HCT116 (cell line): ENCODE measurements at regions not wholly inside any gene's neighbourhood (a gene's known extent, or its start where the extent isn't known, plus 50 kb on each side); places are given as distances from the start of the nearest gene placed in this dataset.

Source experiments
- ATAC-seq: fragments of 200-7000 bp; cut with Tn5 transposase; 2 replicates; pipeline ENCODE4 v1.9.1; 2020; ENCODE audit warnings: mild to moderate bottlenecking, moderate library complexity
- BruUV-seq: library from RNA; stranded (reverse); fragments of 400-500 nt; replicated peaks from 2 replicates; lab custom pipeline; 2021; lab: Mats Ljungman, UMichigan
- CTCF ChIA-PET: fragments of 300-600 bp; sonication (Branson Sonifier 250); formaldehyde crosslinking; loops from one replicate; lab custom pipeline; 2021; ENCODE audit warnings: antibody characterized with exemption; lab: Charles Lee
- POLR2A ChIA-PET: fragments of 300-600, 350-600 bp; sonication (Branson Sonifier 250); formaldehyde crosslinking; loops from one replicate; lab custom pipeline; 2021; ENCODE audit warnings: antibody characterized with exemption; lab: Charles Lee
- RAD21 ChIA-PET, 2 experiments: fragments of 300-600 bp; sonication (Branson Sonifier 250); formaldehyde crosslinking; loops; one replicate each; lab custom pipeline; 2023; ENCODE audit warnings: low total read pairs in 2 of 2; ENCODE audit not compliant: uncharacterized antibody in 2 of 2, unreplicated experiment in 2 of 2, low non-redundant PET in 1 of 2; lab: Charles Lee
- DNase-seq: peaks from one replicate; pipeline ENCODE4 v3.0.0-alpha.2; 2010; ENCODE audit warnings: low read depth, low spot score
- H2AFZ ChIP-seq: fragments of 200-600 bp; shearing (Covaris generic), sonication (generic); 2 replicates; pipeline ENCODE4 v1.6.1; 2017; ENCODE audit warnings: low read depth, mixed run types, mixed read lengths, antibody characterized with exemption, low read length; ENCODE audit not compliant: poor library complexity, severe bottlenecking
- H3K27ac ChIP-seq: 2 replicates; pipeline ENCODE4 v1.5.1; 2012; ENCODE audit warnings: low read depth, low read length
- H3K27me3 ChIP-seq: fragments of 200-600 bp; sonication (generic); 2 replicates; pipeline ENCODE4 v1.6.1; 2016; ENCODE audit warnings: mixed run types, low read length, mixed read lengths; ENCODE audit not compliant: insufficient read depth
- H3K36me3 ChIP-seq, 2 experiments: fragments of 200-500 bp in 1 of 2; fragments of 200-600 bp in 1 of 2; sonication (Bioruptor generic) in 1 of 2; sonication (generic) in 1 of 2; 2 replicates each; pipeline versions ENCODE4 v1.5.1 to v1.6.1; 2014 to 2016; ENCODE audit warnings: low read length in 2 of 2, inconsistent platforms in 1 of 2, mixed read lengths in 1 of 2, mixed run types in 1 of 2; ENCODE audit not compliant: insufficient read depth in 2 of 2, control insufficient read depth in 1 of 2
- H3K4me1 ChIP-seq, 2 experiments: fragments of 200-600 bp in 1 of 2; sonication (generic) in 1 of 2; 2 replicates each; pipeline versions ENCODE4 v1.5.1 to v1.6.1; 2012 to 2017; ENCODE audit warnings: low read length in 2 of 2, inconsistent platforms in 1 of 2, mild to moderate bottlenecking in 1 of 2, mixed read lengths in 1 of 2, mixed run types in 1 of 2, moderate library complexity in 1 of 2; ENCODE audit not compliant: insufficient read depth in 2 of 2, control insufficient read depth in 1 of 2
- H3K4me2 ChIP-seq: fragments of 200-600 bp; sonication (generic); 2 replicates; pipeline ENCODE4 v1.6.1; 2017; ENCODE audit warnings: mixed run types, low read length, mixed read lengths
- H3K4me3 ChIP-seq, 2 experiments: fragments of 200-600 bp in 1 of 2; sonication (generic) in 1 of 2; replicated peaks in 1 of 2; 2 replicates each; pipeline ENCODE4 v1.5.1; 2011 to 2016; ENCODE audit warnings: low read length in 2 of 2, control low read depth in 1 of 2, low read depth in 1 of 2, mild to moderate bottlenecking in 1 of 2, mixed read lengths in 1 of 2, mixed run types in 1 of 2
- H3K79me2 ChIP-seq: fragments of 200-600 bp; sonication (generic); 2 replicates; pipeline ENCODE4 v1.6.1; 2017; ENCODE audit warnings: mild to moderate bottlenecking, mixed run types, low read length, moderate library complexity, mixed read lengths; ENCODE audit not compliant: insufficient read depth
- H3K9ac ChIP-seq: fragments of 200-600 bp; sonication (generic); 2 replicates; pipeline ENCODE4 v1.6.1; 2016; ENCODE audit warnings: low read length, mixed read lengths
- H3K9me2 ChIP-seq: fragments of 200-600 bp; sonication (generic), shearing (Covaris generic); 2 replicates; pipeline ENCODE4 v1.6.1; 2017; ENCODE audit warnings: mixed run types, mild to moderate bottlenecking, moderate library complexity; ENCODE audit not compliant: insufficient read depth
- H3K9me3 ChIP-seq, 2 experiments: fragments of 200-500 bp in 1 of 2; fragments of 200-600 bp in 1 of 2; sonication (Bioruptor generic) in 1 of 2; sonication (generic) in 1 of 2; 2 replicates each; pipeline ENCODE4 v1.6.1; 2014 to 2017; ENCODE audit warnings: low read length in 2 of 2, mixed read lengths in 2 of 2, inconsistent platforms in 1 of 2, low read depth in 1 of 2, mild to moderate bottlenecking in 1 of 2, mixed run types in 1 of 2, moderate library complexity in 1 of 2; ENCODE audit not compliant: control insufficient read depth in 1 of 2, insufficient read depth in 1 of 2
- H4K20me1 ChIP-seq: fragments of 200-600 bp; sonication (generic), shearing (Covaris generic); 2 replicates; pipeline ENCODE4 v1.6.1; 2017; ENCODE audit warnings: mixed run types, mild to moderate bottlenecking, moderate library complexity; ENCODE audit not compliant: insufficient read depth
- CBX3 ChIP-seq: IDR thresholded peaks from 2 replicates; pipeline ENCODE4 v1.6.1; 2012; ENCODE audit warnings: low read depth
- CTCF ChIP-seq, 3 experiments: fragments of 200-600 bp in 1 of 3; sonication (generic) in 1 of 3; IDR thresholded peaks in 2 of 3; conservative IDR thresholded peaks in 1 of 3; 2 replicates each; pipeline ENCODE4 v1.5.1; 2012 to 2017; ENCODE audit warnings: low read depth in 2 of 3, low read length in 2 of 3, antibody characterized with exemption in 1 of 3, borderline replicate concordance in 1 of 3, control low read depth in 1 of 3, mild to moderate bottlenecking in 1 of 3, mixed read lengths in 1 of 3, mixed run types in 1 of 3, moderate library complexity in 1 of 3; ENCODE audit not compliant: insufficient read depth in 1 of 3
- FOSL1 ChIP-seq: IDR thresholded peaks from 2 replicates; pipeline ENCODE4 v1.6.1; 2012; ENCODE audit warnings: low read depth
- MAX ChIP-seq: IDR thresholded peaks from 2 replicates; pipeline ENCODE4 v1.6.1; 2012
- POLR2A ChIP-seq: IDR thresholded peaks from 2 replicates; pipeline ENCODE4 v1.7.0; 2011; ENCODE audit warnings: borderline replicate concordance; ENCODE audit not compliant: insufficient read depth, insufficient read length; ENCODE audit errors: extremely low read depth
- RAD21 ChIP-seq: IDR thresholded peaks from 2 replicates; pipeline ENCODE4 v1.6.1; 2012; ENCODE audit warnings: low read depth, mild to moderate bottlenecking
- SP1 ChIP-seq: IDR thresholded peaks from 2 replicates; pipeline ENCODE4 v1.6.1; 2012; ENCODE audit warnings: low read depth
- YY1 ChIP-seq: IDR thresholded peaks from 2 replicates; pipeline ENCODE4 v1.6.1; 2011; ENCODE audit warnings: low read length, low read depth, moderate library complexity, mild to moderate bottlenecking; ENCODE audit not compliant: insufficient replicate concordance; ENCODE audit errors: extremely low read depth
- ZNF274 ChIP-seq: fragments of 200-500 bp; sonication (Bioruptor generic); IDR thresholded peaks from 2 replicates; pipeline ENCODE4 v1.6.1; 2014; ENCODE audit warnings: mild to moderate bottlenecking, low read depth, low read length, inconsistent platforms
- intact Hi-C: fragments of 100-400 bp; cut with micrococcal nuclease; formaldehyde crosslinking; loops from 2 replicates; pipeline ENCODE4 v1.10.0; 2022

- H3K79me2 ChIP-seq = no peaks in the 10 kb centered on the region
- H3K4me3 ChIP-seq = no peak overlapping the region
- H3K9me2 ChIP-seq = no peaks in the 10 kb centered on the region
- H2AFZ ChIP-seq = no peak overlapping the region
- H3K27me3 ChIP-seq = no peaks in the 10 kb centered on the region
- H4K20me1 ChIP-seq = no peaks in the 10 kb centered on the region
- no peaks in the 10 kb centered on the region for H3K9me3 ChIP-seq
- no TSS peak for BruUV-seq
- no peak overlapping the region for H3K27ac ChIP-seq
- intact Hi-C loops = no loop called here
- RAD21 ChIA-PET = no interaction called here
- no peak for TF ChIP-seq POLR2A
- no peak for TF ChIP-seq CTCF (IDR thresholded peaks at IDR 0.05 in 2 of 3, conservative IDR thresholded peaks at IDR 0.05 in 1 of 3; ENCODE audit: borderline replicate concordance in 1 of 3, insufficient read depth in 1 of 3, low read depth in 2 of 3, low read length in 2 of 3)
- no peak for TF ChIP-seq MAX
- no peak for TF ChIP-seq SP1
- TF ChIP-seq ZNF274 = no peak
- TF ChIP-seq YY1 = no peak
- TF ChIP-seq FOSL1 = no peak
- TF ChIP-seq CBX3 = no peak
- no peak for TF ChIP-seq RAD21
- CTCF ChIA-PET = no interaction called here
- H3K36me3 ChIP-seq = no peaks in the 10 kb centered on the region
- H3K4me2 ChIP-seq = no peak overlapping the region
- POLR2A ChIA-PET = no interaction called here
- ATAC-seq (no peak), DNase-seq (no peak)
- H3K9ac ChIP-seq = no peak overlapping the region
- no peaks in the 10 kb centered on the region for H3K4me1 ChIP-seq
Observed at GRCh38 chr6:170225852-170226417, 64.9 kb downstream of the DLL1 start.
